ENCODE measurements at regions not wholly inside any gene's neighbourhood (a gene's known extent, or its start where the extent isn't known, plus 50 kb on each side); places are given as distances from the start of the nearest gene placed in this dataset.
"Not testable (repeated sequence)": the region's sequence is repeated elsewhere in the genome, so short reads cannot be mapped to it uniquely, and the experiment has no call there.

DNA sequence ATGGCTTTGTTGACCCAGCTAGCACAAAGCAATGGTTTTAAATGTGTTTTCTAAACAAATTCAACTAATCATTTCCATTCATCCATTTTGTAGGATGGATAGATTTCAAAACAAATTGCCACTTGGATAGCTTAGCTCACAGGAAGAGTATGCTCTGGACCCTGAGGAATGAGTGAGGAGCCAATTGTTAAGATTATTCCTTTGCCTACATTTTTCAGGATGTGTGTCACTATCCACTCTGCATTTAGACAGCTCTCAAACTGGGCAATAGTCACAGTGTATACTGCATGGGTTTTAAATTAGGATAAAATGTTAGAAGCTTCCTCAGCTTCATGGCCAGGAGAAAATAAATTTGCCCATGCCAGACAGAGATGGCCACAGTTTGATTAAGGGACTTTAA lies 605.6 kb upstream of the TEX47 start:
- DNase-seq: no peak

DNA sequence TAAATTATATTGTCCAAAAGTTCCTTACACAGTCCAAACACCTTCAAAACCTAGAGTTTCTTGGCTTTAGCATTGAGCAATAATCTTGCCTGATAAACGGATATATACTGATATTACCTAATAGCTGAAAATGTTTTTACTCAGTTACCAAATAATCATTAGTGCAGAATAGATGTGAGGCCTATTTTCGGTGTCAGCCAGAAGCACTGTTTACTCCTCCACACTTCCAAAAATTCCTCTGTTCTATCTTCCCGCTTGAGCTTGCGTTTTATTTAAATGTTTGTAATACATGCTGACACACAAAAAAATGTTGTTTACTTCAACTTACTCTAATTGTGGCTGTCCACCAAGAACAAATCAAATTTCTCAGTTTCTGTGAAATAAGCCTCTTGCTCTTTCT lies 606.2 kb upstream of the TEX47 start:
- DNase-seq: no peak

DNA sequence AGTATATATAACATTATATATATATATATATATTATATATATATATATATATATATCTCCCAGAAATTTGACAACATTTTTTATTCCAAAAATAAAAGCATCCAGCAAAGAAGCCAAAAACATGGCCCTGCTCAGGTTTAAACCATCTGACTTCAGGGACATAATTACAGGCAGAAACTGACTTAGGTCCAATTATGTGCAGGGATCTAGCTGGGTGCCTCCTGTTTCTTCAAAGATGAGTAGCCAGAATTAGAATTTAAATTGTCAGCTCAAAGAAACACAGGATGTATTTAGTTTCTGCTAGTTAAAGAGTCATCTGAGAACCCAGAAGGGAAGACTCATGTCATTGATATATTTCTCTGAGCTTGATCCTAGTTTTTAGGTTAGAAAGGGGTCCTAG lies 656.4 kb upstream of the TEX47 start:
- DNase-seq: no peak

DNA sequence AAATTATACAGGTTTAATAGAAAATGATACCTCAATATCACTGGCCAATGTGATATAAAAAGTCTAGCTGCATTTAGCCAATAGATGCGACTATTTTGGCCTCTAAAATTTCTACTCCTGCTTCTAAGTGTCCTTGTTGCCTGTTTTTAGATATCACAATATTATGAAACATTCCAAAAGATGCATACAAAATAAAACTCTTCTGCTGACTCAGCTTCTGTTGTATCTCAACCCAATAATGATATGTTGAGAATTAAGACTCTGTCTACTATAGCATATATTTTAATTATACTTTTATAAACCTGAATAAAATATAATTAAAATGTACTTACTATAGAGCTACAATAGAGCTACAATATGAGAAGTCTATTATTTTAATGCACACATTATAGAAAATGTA lies 661.0 kb upstream of the TEX47 start:
- DNase-seq: no peak

DNA sequence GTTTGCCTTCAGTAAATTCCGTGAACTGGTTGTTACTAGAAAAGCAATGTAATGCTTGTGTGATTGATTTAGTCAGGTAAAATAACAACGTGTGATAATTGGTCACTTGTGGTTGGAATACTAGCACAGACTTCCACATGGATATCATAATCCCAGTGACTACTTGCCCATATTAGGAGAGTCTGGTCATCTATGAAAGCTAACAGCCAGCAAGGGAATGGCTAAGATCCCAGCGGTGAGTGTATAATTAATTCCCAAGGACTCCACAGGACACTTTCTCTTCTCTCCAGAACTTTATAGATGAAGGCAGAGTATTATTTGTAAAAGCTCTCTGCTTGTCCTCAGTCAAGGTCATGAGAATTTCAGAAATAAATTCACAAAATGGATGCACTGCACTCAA lies 662.6 kb upstream of the TEX47 start:
- no peak for DNase-seq

DNA sequence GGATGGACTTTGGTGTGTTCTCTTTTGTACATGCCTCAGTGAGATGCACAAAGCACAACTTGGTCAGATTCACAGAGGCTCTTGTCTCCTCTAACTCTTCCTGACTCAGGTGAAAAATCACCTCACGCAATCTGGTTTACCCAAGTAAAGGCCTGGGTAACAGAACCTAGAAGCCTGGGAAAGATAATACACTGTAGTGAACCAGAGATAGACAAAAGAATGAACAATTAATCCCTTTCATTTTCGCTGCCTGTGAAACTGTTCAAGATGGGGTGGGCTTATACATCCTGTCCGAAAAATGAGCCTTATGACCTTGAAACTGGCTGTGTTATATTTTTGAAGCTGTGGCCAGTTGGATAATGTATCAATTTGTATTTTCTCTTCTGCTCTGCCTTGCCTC lies 678.9 kb upstream of the TEX47 start:
- no peak for DNase-seq

DNA sequence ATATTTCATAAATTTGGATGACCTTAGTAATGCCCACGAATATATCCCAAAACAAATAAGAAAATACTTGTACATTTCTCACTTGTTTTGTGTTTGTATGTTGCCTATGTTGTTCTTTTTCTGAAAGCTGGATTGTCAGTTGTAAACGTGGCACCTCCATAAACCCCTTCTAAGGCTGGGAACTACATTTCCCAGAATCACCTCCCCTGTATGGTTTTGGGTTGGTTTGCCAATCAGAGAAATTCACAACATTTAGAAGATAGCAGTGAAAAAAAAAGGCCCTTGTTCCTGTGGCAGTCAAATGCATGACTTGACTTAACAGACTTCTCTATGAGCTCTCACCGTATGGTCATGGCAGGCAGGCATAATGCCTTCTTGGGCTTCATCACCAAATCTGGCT lies 676.3 kb upstream of the STEAP1 start:
- DNase-seq: no peak

DNA sequence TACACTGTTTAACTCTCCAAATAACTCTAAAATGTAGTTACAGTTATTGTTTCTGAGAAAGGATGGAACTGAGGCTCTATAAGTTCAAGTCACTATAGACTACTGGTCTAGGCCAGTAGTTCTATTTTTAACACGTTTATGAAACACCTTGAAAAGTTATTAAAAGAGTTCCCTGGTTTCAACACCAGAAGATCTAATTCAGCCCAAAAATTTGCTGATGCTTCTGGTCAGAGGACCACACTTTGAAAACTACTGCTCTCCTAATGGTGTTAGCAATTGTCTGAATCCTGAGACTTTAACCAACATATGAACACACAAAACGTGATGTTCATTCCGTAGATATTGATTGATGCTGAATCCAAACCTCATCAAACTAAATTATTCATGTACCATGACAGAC lies 658.6 kb upstream of the STEAP1 start:
- no peak for DNase-seq

DNA sequence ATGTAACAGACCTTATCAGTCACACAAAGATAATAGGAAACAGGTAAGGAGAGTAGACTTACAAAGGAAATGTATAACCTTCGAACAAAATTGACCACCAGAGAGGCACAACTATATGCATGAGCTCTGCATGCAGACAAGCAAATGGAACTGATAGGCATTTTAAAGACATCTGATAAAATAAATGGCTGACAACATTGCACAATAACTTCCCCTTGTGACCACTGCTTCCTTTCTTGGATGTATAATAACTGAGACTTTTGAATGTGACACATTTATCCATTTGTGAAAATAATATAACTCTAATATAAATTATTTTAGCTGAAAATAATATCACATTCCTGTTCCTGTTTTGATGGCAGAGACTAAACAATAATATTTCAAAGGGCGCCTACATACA lies 654.2 kb upstream of the STEAP1 start:
- no peak for DNase-seq

DNA sequence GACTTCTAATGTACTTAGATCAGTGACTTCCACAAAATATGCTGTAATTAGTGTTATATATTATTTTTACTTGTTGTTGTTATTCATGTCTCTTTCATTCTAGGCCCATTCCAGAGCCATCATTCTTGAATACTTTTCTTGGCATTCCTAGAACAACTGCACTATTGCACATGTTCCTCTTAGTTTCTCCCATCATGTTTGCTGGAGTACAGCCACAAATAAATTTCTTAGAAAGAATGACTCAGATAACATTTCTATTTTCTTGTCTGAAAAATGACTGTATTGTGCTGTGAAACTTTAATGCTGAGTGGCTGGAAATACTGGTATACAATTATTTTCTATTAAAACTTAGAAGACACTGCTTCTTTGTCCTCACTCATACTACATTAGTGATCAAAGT lies 651.0 kb upstream of the STEAP1 start:
- no peak for DNase-seq

DNA sequence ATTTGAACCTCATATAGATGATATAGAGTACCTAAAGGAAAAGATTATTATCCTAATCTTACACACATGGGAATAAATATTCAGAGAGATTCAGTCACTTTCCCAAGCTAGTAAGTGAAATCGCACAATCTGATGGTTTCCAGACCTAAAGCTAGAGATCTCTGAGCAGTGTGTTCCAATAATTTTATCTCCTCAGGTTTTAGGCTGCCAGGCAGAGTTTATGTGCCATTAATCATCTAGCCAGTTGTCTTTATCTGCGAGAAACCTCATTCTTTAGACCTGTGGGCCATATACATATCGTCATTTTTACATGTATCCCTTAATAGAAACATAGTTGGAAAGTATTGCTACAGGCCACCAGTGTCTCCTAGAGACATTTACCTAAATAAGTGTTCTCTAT lies 647.2 kb upstream of the STEAP1 start:
- DNase-seq: no peak

DNA sequence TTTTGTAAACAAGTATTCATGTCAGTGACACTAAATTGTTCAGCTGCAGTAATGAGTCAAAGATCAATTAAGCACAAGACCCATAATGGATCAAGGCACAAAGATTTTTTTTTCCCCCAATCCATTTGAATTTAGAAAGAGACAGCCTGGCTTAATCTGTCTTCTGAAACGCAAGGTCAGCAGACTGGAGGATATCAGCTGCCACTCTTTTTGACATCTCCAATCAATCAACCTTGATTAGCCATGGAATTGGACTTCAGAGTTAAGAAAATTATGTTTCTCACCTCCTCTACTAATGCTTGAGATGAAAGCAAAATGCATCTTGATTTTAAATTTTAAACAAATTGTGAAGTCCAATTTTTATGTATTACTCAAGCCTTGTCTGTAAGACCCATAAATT lies 642.4 kb upstream of the STEAP1 start:
- no peak for DNase-seq

DNA sequence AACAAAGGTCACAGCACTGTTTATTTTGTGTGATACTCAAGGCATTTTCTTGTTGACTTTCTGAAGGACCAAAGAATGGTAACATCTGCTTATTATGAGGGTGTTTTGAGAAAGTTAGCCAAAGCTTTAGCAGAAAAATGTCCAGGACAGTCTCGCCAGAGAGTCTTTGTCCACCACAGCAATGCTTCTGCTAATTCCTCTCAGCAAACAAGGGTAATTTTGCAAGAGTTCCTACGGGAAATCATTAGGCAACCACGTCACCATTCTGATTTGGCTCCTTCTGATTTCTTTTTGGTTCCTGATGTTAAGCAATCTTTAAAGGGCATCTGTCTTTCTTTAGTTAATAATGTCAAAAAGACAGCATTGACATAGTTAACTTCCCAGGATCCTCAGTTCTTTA lies 639.3 kb upstream of the STEAP1 start:
- no peak for DNase-seq

DNA sequence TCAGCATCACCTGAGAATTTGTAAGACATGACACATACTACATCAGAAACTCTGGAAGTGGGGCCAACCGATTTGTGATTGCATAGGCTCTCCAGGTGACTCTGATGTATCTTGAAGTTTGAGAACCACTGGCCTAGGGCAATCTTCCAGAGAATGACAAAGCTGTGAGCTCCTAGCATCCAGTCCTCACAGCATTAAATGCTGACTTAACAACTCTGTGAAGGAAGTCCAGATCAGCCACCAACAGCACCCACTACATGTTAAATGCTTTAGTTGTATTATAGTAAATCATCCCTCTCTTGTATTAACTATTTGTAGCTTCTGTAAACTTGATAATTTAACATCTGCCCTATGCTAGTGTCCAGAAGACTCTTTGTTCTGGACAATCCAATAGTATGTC lies 636.5 kb upstream of the STEAP1 start:
- DNase-seq: no peak

DNA sequence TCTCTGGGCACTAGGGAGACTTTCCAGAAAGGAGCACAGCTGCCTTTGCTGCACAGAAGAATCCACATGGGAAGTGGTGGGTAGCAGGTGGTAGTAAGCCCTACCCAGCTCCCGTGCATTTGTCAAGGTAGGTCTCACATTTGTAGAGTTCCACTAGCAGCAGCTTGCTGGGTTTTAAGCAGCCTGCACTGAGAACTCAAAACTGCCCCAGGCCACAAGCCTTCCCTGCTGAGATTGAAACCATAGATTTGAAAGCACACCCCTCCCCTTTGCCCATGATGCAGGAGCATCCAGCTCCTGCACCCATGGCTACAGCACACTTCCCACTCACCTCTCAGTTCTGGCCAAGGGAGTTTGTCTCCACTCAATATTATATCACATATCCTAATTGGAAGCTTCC lies 604.5 kb upstream of the STEAP1 start:
- no peak for DNase-seq

DNA sequence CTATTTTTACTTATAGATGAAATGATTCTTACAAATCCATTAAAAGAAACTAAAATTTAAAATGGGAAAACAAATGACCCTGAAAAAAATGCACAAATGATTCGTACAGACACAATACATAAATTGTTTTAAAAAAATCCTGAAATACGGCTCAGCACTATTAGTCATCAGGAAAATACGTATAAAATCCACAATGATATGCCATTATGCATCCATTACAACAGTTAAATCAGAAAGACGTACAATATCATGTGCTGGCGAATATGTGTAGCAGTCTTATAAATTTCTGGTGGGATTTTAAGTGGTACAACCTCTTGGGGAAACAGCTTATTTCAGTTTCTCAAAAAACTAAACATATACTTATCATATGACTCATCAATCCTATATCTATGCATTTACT lies 600.1 kb upstream of the STEAP1 start:
- DNase-seq: no peak

DNA sequence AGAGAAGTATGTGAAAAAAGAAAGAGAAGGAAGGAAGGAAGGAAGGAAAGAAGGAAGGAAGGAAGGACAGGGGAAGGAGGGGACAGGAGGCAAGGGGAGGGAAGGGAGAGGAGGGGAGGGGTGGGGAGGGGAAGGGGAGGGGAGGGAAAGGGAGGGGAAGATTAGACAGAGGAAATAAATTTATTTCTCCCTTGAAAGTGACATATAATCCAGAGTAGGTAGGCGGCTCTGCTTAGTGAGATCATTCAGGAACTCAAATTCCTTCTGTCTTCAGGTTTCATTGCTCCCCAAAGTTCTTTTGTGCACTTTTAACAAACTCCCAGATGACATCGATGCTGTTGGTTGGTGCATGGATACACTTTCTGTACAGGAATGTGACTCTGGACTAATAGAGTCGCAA lies 594.7 kb upstream of the STEAP1 start:
- no peak for DNase-seq

DNA sequence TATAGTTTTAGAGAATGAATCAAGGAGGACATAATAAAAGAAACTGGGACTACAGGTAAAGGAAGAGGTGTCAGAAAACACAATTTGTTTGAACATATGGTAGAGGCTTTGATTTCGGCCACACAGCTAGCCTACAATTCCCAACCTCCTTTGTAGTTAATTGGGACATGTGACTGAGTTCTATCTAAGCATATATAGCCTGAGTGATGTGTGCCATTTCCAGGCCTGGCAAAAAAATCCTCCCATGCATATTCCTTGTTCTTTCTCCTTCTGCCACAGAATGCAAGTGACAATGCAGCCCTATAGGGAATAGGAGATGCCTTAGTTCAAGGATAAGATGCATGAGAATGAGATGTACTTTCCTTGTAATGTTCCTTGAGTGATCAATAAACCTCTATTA lies 590.7 kb upstream of the STEAP1 start:
- DNase-seq: no peak

DNA sequence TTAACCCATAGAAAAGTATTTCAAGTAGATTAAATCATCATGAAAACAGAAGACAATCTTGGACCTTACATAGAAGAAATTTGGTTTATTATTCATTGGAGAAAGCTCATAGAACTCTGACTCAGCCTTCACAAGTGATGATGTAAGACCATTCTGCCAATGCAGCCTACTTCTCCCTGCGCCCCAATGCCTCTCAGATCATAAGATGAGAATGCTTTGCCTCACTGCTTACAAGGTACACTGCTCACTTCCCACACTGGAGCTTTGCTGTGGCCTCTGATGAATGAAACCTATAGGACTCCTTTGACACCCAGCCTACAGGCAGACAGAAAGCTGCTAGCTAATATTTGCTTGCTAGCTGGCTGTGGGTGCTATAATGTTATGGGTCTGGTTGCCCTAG lies 569.4 kb upstream of the STEAP1 start:
- DNase-seq: no peak

DNA sequence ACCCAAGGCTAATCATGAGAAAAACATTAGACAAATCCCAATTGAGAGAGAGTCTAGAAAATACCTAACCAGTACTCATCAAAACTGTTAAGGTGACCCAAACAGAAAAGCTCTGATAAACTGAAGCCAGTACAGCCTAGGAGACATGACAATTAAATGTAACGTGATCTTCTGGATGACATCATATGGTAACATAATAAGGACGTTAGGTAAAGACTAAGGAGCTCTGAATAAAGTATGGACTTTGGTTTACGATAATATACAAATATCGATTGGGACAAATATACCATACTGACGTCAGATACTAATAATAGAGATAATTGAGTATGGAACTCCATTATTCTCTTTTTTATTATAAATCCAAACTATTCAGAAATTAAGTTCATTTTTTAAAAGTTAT lies 561.1 kb upstream of the STEAP1 start:
- DNase-seq: no peak

DNA sequence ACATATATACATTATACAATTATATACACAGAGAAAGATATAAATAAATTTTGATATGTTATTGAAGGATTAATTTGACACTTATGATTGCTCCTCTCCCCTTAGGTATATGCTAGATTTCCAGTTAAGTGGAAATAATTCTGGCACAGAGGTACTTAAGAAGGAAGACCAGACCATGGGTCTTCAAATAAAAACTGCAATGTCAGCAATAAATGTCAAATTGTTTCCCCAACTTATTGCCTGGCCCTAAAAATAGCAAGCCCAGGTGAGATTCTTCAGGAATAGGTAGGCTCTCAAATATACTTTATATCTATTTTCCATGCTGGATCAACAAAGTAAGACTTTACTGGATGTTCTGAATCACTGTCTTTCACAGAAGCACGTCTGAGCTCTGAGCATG lies 551.3 kb upstream of the STEAP1 start:
- DNase-seq: no peak

DNA sequence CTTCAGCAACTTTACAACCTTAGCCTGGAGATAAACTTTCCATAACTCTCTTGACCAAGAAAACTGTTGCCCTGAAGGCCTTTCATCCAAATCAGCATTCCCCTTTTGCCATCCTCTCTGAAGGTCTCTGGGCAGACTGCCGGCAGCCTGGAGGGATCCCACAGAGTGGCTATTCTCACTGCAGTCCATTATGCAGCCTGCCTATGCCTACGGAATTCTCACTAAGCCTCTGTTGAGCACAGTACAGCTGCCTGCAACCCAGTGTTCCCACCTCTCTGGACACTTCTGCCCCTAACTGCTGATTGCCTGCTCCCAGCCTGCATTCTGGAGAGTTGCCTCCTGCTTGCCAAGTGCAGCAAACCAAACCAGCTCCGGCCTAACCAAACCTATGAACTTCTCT lies 548.9 kb upstream of the STEAP1 start:
- no peak for DNase-seq

DNA sequence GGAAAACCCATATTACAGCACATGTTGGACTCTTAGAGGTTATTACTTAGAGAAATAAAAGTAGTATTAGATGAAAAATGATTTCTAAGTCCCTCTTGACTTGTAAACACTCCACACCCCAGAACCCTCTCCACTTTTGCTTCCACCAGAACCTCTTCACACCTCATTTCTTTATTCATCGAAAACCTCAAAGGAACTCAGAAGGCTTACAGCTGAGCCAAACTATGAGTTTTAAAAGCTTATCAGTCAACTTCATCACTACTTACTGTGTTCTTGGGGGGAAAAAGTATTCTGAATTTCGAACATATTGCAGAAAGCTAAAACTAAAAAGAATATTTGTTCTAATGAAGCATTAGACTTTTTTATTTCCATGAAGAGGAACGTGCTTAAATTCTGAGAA lies 547.8 kb upstream of the STEAP1 start:
- no peak for DNase-seq

DNA sequence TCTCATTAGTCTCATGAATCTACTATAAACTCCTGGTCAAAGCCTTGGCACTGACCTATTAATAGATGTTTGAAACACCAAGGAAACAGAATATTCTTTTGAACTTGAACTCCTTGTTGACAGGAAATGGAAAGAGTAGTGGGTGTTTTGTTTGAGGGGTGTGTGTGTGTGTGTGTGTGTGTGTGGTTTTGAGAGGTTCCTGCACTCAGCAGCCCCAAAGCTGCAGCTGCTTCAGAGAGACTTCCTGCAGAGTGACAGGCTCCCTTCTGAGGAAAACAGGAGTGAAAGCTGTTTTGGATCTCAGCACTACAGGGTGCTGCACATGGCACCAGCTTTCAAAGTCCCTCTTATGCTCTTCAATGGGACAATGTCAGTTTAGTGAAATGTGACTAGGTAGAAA lies 546.5 kb upstream of the STEAP1 start:
- no peak for DNase-seq

DNA sequence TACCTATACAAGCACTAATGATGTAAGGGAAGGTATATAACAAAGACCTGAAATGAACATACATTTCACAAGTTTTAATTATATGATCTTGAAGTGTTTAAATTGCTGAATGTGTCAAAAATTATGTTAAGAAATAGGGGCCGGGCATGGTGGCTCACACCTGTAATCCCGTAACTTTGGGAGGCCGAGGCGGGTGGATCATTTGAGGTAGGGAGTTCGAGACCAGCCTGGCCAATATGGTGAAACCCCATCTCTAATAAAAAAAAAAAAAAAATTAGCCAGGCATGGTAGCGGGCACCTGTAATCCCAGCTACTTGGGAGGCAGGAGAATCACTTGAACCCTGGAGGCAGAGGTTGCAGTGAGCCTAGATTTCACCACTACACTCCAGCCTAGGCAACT lies 537.4 kb upstream of the STEAP1 start:
- DNase-seq: not testable (repeated sequence)

DNA sequence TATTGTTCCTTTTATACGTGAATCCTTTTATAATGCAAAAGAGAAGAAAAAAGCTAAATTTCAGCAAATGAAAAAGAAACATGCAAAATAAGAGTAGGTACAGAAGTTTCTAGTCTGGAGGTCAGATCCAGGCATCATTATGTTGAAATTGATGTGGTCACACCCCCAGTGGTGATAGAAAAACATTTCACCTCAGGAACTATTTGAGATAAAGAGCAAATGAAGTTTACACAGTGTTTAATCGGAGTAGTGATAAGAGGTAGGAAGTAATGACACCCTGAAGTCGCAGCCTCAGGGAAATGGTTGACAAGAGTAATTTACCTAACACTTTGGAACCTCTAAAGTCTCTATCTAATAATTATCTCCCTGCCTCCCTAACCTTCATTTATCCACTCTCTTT lies 536.0 kb upstream of the STEAP1 start:
- DNase-seq: no peak
